HCT116 (cell line): ENCODE measurements at regions not wholly inside any gene's neighbourhood (a gene's known extent, or its start where the extent isn't known, plus 50 kb on each side); places are given as distances from the start of the nearest gene placed in this dataset.

Source experiments
- ATAC-seq: fragments of 200-7000 bp; cut with Tn5 transposase; 2 replicates; pipeline ENCODE4 v1.9.1; 2020; ENCODE audit warnings: mild to moderate bottlenecking, moderate library complexity
- BruUV-seq: library from RNA; stranded (reverse); fragments of 400-500 nt; replicated peaks from 2 replicates; lab custom pipeline; 2021; lab: Mats Ljungman, UMichigan
- CTCF ChIA-PET: fragments of 300-600 bp; sonication (Branson Sonifier 250); formaldehyde crosslinking; loops from one replicate; lab custom pipeline; 2021; ENCODE audit warnings: antibody characterized with exemption; lab: Charles Lee
- POLR2A ChIA-PET: fragments of 300-600, 350-600 bp; sonication (Branson Sonifier 250); formaldehyde crosslinking; loops from one replicate; lab custom pipeline; 2021; ENCODE audit warnings: antibody characterized with exemption; lab: Charles Lee
- RAD21 ChIA-PET, 2 experiments: fragments of 300-600 bp; sonication (Branson Sonifier 250); formaldehyde crosslinking; loops; one replicate each; lab custom pipeline; 2023; ENCODE audit warnings: low total read pairs in 2 of 2; ENCODE audit not compliant: uncharacterized antibody in 2 of 2, unreplicated experiment in 2 of 2, low non-redundant PET in 1 of 2; lab: Charles Lee
- DNase-seq: peaks from one replicate; pipeline ENCODE4 v3.0.0-alpha.2; 2010; ENCODE audit warnings: low read depth, low spot score
- H2AFZ ChIP-seq: fragments of 200-600 bp; shearing (Covaris generic), sonication (generic); 2 replicates; pipeline ENCODE4 v1.6.1; 2017; ENCODE audit warnings: low read depth, mixed run types, mixed read lengths, antibody characterized with exemption, low read length; ENCODE audit not compliant: poor library complexity, severe bottlenecking
- H3K27ac ChIP-seq: 2 replicates; pipeline ENCODE4 v1.5.1; 2012; ENCODE audit warnings: low read depth, low read length
- H3K27me3 ChIP-seq: fragments of 200-600 bp; sonication (generic); 2 replicates; pipeline ENCODE4 v1.6.1; 2016; ENCODE audit warnings: mixed run types, low read length, mixed read lengths; ENCODE audit not compliant: insufficient read depth
- H3K36me3 ChIP-seq, 2 experiments: fragments of 200-500 bp in 1 of 2; fragments of 200-600 bp in 1 of 2; sonication (Bioruptor generic) in 1 of 2; sonication (generic) in 1 of 2; 2 replicates each; pipeline versions ENCODE4 v1.5.1 to v1.6.1; 2014 to 2016; ENCODE audit warnings: low read length in 2 of 2, inconsistent platforms in 1 of 2, mixed read lengths in 1 of 2, mixed run types in 1 of 2; ENCODE audit not compliant: insufficient read depth in 2 of 2, control insufficient read depth in 1 of 2
- H3K4me1 ChIP-seq, 2 experiments: fragments of 200-600 bp in 1 of 2; sonication (generic) in 1 of 2; 2 replicates each; pipeline versions ENCODE4 v1.5.1 to v1.6.1; 2012 to 2017; ENCODE audit warnings: low read length in 2 of 2, inconsistent platforms in 1 of 2, mild to moderate bottlenecking in 1 of 2, mixed read lengths in 1 of 2, mixed run types in 1 of 2, moderate library complexity in 1 of 2; ENCODE audit not compliant: insufficient read depth in 2 of 2, control insufficient read depth in 1 of 2
- H3K4me2 ChIP-seq: fragments of 200-600 bp; sonication (generic); 2 replicates; pipeline ENCODE4 v1.6.1; 2017; ENCODE audit warnings: mixed run types, low read length, mixed read lengths
- H3K4me3 ChIP-seq, 2 experiments: fragments of 200-600 bp in 1 of 2; sonication (generic) in 1 of 2; replicated peaks in 1 of 2; 2 replicates each; pipeline ENCODE4 v1.5.1; 2011 to 2016; ENCODE audit warnings: low read length in 2 of 2, control low read depth in 1 of 2, low read depth in 1 of 2, mild to moderate bottlenecking in 1 of 2, mixed read lengths in 1 of 2, mixed run types in 1 of 2
- H3K79me2 ChIP-seq: fragments of 200-600 bp; sonication (generic); 2 replicates; pipeline ENCODE4 v1.6.1; 2017; ENCODE audit warnings: mild to moderate bottlenecking, mixed run types, low read length, moderate library complexity, mixed read lengths; ENCODE audit not compliant: insufficient read depth
- H3K9ac ChIP-seq: fragments of 200-600 bp; sonication (generic); 2 replicates; pipeline ENCODE4 v1.6.1; 2016; ENCODE audit warnings: low read length, mixed read lengths
- H3K9me2 ChIP-seq: fragments of 200-600 bp; sonication (generic), shearing (Covaris generic); 2 replicates; pipeline ENCODE4 v1.6.1; 2017; ENCODE audit warnings: mixed run types, mild to moderate bottlenecking, moderate library complexity; ENCODE audit not compliant: insufficient read depth
- H3K9me3 ChIP-seq, 2 experiments: fragments of 200-500 bp in 1 of 2; fragments of 200-600 bp in 1 of 2; sonication (Bioruptor generic) in 1 of 2; sonication (generic) in 1 of 2; 2 replicates each; pipeline ENCODE4 v1.6.1; 2014 to 2017; ENCODE audit warnings: low read length in 2 of 2, mixed read lengths in 2 of 2, inconsistent platforms in 1 of 2, low read depth in 1 of 2, mild to moderate bottlenecking in 1 of 2, mixed run types in 1 of 2, moderate library complexity in 1 of 2; ENCODE audit not compliant: control insufficient read depth in 1 of 2, insufficient read depth in 1 of 2
- H4K20me1 ChIP-seq: fragments of 200-600 bp; sonication (generic), shearing (Covaris generic); 2 replicates; pipeline ENCODE4 v1.6.1; 2017; ENCODE audit warnings: mixed run types, mild to moderate bottlenecking, moderate library complexity; ENCODE audit not compliant: insufficient read depth
- CEBPB ChIP-seq: IDR thresholded peaks from 2 replicates; pipeline ENCODE4 v1.6.1; 2012; ENCODE audit warnings: low read depth
- EZH2 ChIP-seq: fragments of 200-600 bp; sonication (generic); IDR thresholded peaks from 2 replicates; pipeline ENCODE4 v1.6.1; 2017; ENCODE audit warnings: antibody characterized with exemption, mixed run types
- EZH2phosphoT487 ChIP-seq: fragments of 200-600 bp; IDR thresholded peaks from 2 replicates; pipeline ENCODE4 v1.6.1; 2018; ENCODE audit warnings: antibody characterized with exemption, borderline replicate concordance
- FOSL1 ChIP-seq: IDR thresholded peaks from 2 replicates; pipeline ENCODE4 v1.6.1; 2012; ENCODE audit warnings: low read depth
- JUND ChIP-seq: IDR thresholded peaks from 2 replicates; pipeline ENCODE4 v1.6.1; 2012
- POLR2AphosphoS5 ChIP-seq: IDR thresholded peaks from 2 replicates; pipeline ENCODE4 v1.6.1; 2011; ENCODE audit warnings: mild to moderate bottlenecking, low read depth, low read length, moderate library complexity
- SP1 ChIP-seq: IDR thresholded peaks from 2 replicates; pipeline ENCODE4 v1.6.1; 2012; ENCODE audit warnings: low read depth
- SRF ChIP-seq: IDR thresholded peaks from 2 replicates; pipeline ENCODE4 v1.6.1; 2012; ENCODE audit warnings: low read depth
- TCF7L2 ChIP-seq: IDR thresholded peaks from 2 replicates; pipeline ENCODE4 v1.7.0; 2011; ENCODE audit warnings: borderline replicate concordance, inconsistent platforms; ENCODE audit not compliant: insufficient read depth, insufficient read length; ENCODE audit errors: extremely low read depth
- ZBTB33 ChIP-seq: IDR thresholded peaks from 2 replicates; pipeline ENCODE4 v1.6.1; 2011; ENCODE audit warnings: mild to moderate bottlenecking, low read length, moderate library complexity; ENCODE audit not compliant: insufficient replicate concordance; ENCODE audit errors: extremely low read depth
- ZFX ChIP-seq: fragments of 450-650 bp; IDR thresholded peaks from 2 replicates; pipeline ENCODE4 v1.6.1; 2017
- intact Hi-C: fragments of 100-400 bp; cut with micrococcal nuclease; formaldehyde crosslinking; loops from 2 replicates; pipeline ENCODE4 v1.10.0; 2022

- Histone ChIP-seq H4K20me1 (no peaks in the 10 kb centered on the region), H3K27me3 (peaks cover 20% of the 10 kb centered on the region), H3K36me3 (no peaks in the 10 kb centered on the region), H3K79me2 (no peaks in the 10 kb centered on the region), H3K9me3 (no peaks in the 10 kb centered on the region), H3K27ac (no peak overlapping the region), H3K4me1 (no peaks in the 10 kb centered on the region), H3K4me3 (no peak overlapping the region), H3K9ac (no peak overlapping the region), H2AFZ (no peak overlapping the region), H3K4me2 (no peak overlapping the region), H3K9me2 (no peaks in the 10 kb centered on the region)
- TF ChIP-seq ZBTB33 (no peak), JUND (no peak), SRF (no peak), TCF7L2 (no peak), EZH2 (no peak), CEBPB (no peak), EZH2phosphoT487 (no peak), ZFX (no peak), FOSL1 (no peak), POLR2AphosphoS5 (no peak), SP1 (no peak)
- intact Hi-C loops: no loop called here
- no peak for DNase-seq
- ChIA-PET RAD21 (no interaction called here), POLR2A (no interaction called here), CTCF (no interaction called here)
- ATAC-seq: no peak
- no TSS peak for BruUV-seq
Measured at GRCh38 chr21:41091616-41092015, 76.3 kb upstream of the BACE2 start.
